HG03354 (cell line): ENCODE measurements at regions not wholly inside any gene's neighbourhood (a gene's known extent, or its start where the extent isn't known, plus 50 kb on each side); places are given as distances from the start of the nearest gene placed in this dataset.

ENCODE experiments used
- ATAC-seq: cut with Tn5 transposase; IDR thresholded peaks from one replicate; pipeline ENCODE4 v1.9.1; 2021; ENCODE audit warnings: mild to moderate bottlenecking; ENCODE audit not compliant: unreplicated experiment, poor library complexity, severe bottlenecking

DNA sequence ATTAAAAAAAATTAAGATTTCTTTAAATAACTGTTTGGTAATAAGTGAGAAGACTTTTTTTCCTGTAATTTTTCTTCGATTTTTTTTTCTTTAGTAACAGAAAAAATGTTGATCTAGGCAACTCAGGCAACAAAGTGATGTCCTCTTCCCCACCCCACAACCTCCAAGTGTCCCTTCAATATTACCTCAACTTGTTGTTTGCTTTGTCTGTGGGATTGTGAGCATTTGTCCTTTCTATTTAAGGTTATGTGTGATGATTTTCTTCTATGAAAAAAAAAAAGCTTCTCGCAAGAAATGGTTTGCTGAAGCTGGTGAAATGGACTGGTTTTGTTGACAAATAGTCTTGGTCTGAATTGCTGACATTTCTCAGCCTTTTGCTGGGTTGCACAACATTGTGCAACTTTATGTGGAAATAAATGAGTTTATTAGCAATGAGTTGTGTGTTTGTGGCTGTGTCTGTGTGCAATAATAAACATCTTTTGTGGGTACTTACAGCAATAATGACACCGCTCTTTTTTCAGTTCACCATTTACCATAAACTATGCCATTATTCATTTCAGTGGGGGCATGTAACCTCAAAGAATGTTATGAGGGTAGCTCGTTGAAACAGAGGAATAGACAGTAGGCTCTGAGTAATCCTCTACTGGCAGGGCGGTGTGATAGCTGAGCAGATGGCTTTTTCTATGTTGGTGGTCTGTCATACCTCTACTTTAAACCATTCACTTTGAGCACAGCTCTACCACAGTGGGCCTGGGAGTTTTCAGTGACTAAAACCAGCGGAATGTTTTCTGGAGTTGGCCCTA, 218.4 kb downstream of the HLX start:
- ATAC-seq = no peak

DNA sequence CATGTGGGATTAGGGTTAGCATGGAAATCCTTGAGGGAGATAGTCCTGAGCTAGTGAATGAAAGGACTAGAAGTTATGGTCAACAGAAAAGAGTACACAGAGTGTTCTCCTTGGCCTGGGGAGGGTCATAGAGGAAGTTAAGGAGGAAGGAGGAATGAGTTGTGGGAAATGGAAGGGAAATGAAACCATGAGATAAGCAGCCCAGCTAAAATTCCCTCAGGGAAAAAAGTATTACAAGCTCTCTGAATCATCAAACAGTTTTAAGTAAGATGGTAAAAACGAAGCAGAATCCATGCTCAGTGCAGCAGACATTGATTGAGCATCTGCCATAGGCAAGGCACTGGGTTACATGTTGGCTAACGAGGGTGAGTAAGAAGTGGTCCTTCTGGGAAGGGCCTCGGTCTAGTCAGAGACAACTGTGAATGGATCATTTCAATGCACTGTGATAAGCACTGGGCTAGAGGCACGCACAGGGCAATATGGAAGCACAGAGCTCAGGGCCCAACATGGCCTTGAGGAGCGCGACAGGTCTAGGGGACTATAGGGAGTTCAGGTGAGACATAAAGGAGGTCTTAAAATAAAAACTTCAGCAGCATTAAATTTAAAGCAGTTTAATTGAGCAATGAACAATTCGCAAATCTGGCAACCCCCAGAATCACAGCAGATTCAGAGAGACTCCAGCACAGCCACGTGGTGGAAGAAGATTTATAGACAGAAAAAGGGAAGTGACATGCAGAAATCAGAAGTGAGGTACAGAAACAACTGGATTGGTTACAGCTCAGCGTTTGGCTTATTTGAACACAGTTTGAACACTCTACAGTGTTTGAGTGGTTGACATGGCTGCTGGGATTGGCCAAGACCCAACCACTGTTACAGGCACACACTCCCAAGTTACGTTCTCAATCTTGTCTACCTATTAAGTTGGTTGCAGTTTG, 219.5 kb downstream of the HLX start:
- ATAC-seq = peak; percentile 57

DNA sequence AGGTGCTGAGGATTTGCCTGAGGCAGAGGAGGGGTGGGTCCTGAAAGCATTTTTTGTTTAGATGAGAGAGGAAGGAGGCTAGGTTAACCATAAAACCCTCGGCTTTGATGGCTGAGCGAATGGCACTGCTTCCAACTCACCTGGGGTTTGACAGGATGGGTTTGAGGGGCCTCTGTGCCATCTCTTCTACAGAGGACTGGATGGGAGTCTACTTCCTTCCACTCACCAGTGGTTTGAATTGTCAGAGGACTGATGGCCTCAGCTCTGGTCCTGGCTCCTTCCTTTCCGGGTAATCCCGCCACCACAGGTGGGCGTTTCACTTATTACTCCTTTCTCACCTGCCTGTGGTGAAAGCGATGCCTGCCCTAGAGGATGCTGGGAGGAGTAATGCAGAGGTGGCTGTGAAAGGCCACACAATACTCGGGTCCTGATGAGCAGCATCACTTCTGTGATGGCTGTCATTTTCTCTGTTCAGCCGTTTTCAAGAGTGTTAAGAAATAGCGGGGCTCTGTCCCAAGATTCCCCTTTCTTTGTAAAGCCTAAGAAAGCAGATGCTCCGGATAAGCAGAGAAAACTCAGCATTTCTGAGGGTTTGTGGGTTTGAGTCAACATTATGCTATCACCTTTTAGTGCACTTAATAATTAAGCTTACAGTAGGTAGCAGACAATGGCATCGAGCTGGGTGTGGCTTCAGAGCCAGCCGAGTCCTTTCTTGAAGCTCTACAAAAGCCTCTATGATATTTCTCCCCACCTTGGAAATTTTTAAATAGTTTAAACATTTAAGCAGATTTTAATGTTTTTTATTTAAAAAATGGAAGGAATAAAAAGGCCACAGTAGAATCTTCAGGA, 220.7 kb downstream of the HLX start:
- ATAC-seq = peak; percentile 19

DNA sequence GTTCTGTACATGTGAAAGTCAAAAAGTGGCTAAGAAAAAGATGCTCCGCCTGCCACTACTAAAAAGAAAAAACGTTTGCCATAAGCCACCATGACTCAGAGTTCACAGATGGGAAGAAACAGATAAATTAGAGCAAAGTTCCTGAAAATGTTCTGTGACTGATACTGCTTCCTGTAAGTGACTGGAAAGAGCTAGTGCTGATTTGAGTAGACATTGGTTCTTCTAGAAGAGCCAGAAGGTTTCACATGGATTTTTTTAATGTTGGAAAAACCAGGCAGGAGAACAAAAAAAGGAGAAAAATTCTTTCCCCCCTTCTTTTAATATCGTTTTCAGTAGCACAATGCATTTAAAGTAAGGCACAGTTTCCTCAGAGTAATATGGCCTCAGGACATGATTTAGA, 221.4 kb downstream of the HLX start:
- ATAC-seq = no peak

DNA sequence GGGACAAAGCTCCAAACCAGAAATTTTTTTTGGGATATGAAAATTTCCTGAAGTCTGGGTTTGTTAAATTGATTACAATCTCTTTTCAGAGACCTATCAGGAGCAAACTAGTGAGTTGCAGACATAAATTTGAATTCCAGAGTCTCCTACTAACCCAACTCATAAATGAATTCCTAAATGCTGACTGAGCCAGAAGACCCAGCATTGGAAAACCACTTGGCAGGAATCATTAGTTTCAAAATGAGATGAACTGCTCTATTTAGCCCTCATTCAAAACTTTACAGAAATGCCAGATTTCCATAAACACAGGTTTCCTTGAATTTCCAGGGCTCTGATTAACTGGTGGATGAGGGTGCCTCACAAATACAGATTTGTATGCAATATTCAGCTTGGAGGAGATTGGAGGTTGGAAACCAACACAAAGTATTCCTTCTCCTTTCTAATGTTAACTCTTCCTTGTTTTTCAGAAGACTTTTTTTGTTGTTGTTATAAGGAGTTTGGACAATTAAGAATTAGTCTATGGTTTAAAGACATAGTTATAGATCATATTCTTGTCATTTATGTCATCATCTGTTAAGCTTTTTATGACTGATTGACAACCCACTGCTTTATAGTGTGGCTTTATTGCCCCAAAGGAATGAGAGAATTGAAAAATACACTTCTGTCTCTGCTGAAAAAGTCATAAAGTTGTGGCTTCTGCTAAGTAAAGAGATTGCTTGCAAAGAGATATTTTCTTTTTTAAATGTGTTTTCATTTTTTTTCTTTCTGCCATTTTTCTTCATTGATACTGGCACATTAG, 222.8 kb downstream of the HLX start:
- ATAC-seq = no peak

DNA sequence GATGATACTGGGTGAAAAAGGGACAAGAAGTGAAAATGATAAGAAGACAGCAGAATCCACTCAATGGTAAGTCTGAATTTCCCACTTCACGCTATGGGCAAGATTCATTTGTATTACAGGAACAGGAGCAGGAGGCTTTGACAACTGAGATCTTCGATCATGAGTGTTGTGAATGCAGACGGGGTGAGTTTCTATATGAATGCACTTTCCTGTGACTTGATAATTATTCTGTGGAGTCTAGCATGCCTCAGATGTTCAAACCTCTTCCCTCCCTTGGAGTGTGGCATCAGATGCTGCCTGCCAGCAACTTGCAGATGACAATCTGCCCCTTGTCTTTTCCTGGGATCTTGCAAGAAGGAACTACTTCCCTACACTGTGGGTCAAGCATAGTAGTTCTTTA, 225.4 kb downstream of the HLX start:
- no peak for ATAC-seq

DNA sequence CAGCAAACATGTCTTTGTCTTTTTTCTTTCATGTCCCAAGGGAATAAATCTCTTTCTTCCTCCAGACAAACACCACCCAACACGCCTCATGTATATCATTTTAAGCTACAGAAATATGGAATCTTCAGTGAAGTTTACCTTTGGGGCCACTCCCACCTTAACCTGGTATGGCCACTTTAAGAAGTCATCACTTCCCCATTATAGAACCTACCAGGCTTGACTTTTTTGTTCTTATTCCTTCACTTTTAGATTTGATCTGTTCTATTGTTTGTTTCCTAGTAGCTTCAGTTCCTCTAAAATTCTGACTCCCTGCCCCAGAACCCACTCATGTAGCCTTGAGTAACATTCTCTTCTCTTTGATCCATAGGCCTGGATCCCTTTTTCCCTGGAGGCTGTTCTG, 226.3 kb downstream of the HLX start:
- ATAC-seq = no peak

DNA sequence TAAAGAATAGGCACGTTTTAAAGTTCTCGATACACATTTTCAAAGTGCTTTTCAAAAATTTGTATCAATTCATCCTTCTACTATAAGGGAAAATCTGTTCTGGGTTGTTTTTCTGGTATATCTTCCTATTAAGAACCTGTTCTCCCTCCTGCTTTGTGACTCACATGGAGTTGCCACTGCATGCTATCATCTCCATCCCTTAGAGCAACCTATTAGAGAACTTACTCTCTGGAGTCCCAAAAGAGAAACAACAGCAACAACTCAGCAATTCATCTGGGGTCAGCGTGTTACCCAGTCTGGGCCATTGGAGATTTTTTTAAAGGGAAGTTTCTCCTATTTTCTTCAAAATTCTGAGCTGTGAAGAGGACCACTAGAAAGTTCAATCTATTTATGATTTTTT, 227.4 kb downstream of the HLX start:
- no peak for ATAC-seq

DNA sequence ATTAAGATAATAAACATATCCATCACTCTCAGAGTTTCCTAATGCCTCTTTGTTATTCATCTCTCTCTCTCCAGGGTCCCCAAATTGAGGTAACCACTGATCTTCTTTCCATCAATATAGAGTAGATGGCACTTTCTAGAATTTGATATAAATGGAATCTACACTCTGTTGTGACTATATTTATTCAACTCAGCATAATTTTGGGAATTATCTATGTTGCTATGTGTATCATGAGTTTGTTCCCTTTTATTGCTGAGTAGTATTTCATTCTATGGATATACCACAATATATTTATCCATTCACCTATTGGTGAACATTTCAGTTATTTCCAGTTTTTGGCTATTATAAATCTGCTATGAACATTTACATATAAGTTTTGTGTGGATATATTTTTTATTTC, 230.7 kb downstream of the HLX start:
- ATAC-seq = no peak

DNA sequence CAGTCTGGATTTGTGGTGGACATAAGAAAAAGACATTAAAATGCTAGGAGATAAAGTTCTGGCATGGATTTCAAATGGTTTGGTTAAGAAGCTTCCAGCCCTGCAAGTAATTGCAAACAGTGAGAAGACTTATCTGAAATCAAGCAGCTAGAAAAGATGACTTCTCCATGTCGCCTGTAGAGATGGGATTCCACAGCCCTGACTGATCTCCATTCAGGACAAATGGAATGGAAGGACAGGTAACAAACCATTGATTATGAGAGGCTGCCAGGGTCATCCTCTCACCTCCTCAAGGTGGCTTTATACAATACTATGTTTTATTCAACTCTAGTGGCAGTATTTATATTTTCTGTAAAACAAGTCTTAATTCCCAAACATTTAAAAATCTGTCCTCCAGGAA, 237.9 kb downstream of the HLX start:
- ATAC-seq = no peak

DNA sequence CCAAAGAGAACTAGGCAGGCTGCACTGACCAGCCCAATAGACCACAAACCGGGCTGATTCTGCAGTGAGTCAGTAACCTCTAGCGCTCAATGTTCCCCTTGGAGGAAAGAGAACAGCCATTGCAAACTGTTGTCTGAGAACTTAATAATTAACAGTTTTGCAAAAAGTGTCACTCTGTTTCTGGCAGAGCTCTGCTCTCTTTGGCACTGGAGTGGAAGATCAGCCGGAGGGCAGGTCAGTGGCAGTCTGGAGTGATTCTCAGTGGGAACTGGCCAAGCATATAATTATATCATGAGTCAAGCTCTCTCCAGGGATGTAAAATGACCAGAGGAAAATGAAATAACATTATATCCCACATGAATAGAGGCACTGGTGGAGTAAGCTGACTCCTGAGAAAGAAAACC, 238.3 kb downstream of the HLX start:
- ATAC-seq = no peak

DNA sequence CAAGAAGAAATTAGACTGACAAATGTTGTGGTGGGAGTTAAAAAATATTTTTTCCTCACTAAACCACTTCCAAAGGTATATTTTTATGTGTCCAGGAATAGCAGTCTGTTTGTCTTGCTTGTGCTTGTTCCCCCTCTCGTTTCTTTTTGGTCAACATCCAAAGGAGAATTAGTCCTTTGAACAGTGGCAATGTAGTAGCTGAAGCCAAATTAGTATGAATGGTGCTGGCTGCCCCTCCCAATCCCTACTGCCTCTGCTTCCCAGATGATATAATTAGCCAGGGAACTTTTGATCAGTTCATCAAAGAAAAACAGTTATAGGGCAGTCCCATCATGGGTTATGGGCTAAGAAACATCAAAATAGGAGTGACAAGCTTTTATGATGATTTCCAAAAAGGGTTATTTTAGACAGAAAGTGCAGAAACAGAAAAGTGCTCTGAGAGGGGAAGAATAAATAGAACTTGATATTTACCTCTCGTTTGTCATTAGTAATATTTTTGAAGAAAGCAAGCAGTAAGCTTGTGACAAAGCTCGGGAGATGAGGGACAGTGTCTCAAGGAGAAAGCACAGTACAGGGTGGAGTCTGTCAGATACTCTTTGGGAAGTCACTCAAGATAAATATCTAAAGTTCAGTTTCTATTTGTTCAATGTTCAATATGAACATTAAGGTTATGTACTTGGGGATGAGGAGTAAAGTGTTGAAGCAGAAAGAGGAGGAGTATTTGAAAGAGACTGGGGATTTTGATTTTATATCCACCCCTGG, 239.1 kb downstream of the HLX start:
- no peak for ATAC-seq

DNA sequence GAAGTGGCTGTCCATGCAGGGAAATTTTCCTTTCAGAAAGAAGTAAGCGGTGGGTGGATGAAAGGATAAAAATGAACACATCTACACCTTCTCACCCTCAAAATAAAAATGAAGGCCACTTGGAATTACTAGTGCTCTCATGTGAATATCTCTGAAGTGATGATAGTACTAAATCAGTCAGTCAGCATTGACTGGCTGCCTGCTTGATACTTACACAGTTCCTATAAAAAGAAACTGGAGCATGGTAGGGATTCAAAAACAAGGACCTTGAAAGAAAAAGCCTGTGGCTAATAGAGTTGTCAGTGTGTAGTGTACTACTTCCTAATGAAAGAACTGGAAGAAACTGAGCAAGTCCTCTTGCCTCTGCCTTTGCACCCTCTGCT, 239.7 kb downstream of the HLX start:
- no peak for ATAC-seq

DNA sequence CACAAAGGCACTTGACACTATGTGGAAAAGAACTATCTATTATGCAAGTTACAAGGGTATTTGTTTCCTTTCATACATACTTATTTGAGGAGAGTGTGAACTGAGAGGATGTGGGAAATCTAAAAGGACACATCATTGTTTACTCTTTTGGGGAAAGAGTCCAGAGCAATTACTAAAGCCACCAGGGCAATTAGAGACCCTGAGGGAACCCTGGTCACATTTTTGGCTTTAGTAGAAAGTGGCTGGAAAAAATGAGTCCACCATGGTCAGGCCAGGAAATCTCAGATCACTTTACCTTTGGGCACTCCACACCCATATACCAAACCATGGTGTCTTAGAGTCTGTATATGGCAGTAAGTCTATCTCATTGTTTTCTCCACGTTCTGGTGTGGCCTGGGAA, 243.3 kb downstream of the HLX start:
- ATAC-seq = no peak

DNA sequence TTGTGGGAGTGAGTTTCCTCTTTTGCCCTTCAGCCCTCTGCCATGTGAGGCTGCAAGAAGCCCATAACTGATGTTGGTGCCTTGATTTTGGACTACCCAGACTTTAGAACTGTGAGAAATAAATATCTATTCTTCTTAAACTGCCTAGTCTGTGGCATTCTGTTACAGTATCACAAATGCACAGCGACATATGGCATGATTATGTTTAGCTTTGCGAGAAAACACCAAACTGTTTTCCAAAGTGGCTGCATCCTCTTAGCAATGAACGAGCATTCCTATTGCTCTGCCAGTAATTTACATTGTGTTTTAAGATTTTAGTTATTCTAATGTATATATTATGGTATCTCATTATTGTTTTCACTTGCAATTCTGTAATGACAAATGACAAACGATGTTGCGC, 246.7 kb downstream of the HLX start:
- ATAC-seq = no peak

DNA sequence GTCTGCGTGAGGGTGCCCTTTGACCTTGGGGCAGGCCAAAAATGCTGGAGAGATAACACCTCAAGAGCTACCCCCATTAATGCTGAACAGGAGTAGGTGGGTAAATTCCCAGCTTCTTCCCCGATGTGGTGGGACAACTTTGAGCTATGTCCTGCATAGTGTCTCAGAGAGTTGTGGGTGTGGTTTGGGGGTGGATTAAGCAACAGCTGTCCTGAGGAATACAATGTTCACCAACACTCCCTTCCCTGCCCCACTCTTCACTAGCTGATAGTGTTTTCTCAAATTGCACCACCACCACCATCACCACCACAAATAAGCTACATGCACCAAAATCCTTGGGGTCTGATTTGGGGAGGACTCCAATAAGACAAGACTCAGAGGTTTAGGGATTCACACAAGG, 258.4 kb downstream of the HLX start:
- ATAC-seq = no peak

DNA sequence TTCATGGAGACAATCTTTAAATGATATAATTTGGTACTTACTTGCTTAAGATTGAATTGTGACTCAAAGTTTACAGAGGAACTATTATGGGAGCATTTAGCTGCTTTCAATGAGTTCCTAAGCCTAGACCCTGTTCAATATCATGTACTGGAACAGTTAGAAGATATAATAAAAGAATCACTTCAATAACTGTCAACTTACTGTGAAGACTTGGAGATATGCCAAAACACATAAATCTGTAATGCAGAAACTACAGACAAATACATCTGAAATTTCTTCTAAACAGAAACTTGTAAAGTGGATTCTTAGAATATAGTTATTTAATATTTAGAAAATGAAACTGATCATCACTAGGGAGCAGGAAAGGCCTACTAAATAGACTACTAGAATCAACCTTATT, 259.3 kb downstream of the HLX start:
- ATAC-seq = no peak

DNA sequence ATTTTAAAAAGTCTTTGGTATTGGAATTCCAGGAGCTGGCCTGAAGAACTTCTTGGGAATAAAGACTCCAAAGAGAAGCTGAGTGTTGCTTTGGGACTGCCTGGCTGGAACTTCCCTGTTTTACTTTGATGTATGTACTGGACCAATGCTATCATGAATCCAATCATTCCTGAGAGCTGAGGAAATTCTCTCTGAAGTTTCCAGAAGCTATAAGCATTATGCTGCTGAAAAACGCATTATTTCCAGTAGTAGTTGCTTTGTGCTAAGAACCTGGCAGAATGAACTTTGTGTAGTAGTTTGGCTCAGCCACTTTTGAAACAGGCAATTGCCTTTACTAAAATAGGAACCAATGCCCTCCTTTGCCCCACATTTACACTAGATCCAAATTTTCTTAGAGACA, 260.7 kb downstream of the HLX start:
- no peak for ATAC-seq

DNA sequence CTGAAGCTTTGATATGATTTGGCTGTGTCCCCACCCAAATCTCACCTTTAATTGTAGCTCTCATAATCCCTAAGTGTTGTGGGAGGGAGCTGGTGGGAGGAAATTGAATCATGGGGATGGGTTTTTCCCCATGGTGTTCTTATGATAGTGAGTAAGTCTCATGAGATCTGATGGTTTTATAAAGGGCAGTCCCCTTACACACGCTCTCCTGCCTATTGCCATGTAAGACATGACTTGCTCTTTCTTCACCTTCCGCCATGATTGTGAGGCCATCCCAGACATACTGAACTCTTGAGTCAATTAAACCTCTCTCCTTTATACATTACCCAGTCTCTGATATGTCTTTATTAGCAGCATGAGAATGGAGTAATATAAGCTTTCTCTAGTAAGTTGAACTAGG, 261.9 kb downstream of the HLX start:
- ATAC-seq = no peak
